A549 (cell line): ENCODE measurements at regions not wholly inside any gene's neighbourhood (a gene's known extent, or its start where the extent isn't known, plus 50 kb on each side); places are given as distances from the start of the nearest gene placed in this dataset.

ENCODE experiments used
- CHD2 ChIP-seq: fragments of 150-350 bp; IDR thresholded peaks from 2 replicates; pipeline ENCODE4 v1.6.1; 2014; ENCODE audit warnings: low read length; ENCODE audit not compliant: partially characterized antibody
- EP300 ChIP-seq, 2 experiments: fragments of >200 bp; sonication (Bioruptor Twin); formaldehyde crosslinking; IDR thresholded peaks; 2 replicates in 1 of 2; 3 replicates in 1 of 2; pipeline ENCODE4 v1.6.1; 2016 to 2017
- ESRRA ChIP-seq: fragments of 150-350 bp; IDR thresholded peaks from 2 replicates; pipeline ENCODE4 v1.6.1; 2014; ENCODE audit warnings: mild to moderate bottlenecking, low read length, borderline replicate concordance
- HDAC2 ChIP-seq: fragments of 200-600 bp; sonication (generic); IDR thresholded peaks from 2 replicates; pipeline ENCODE4 v1.6.1; 2016
- MAX ChIP-seq: IDR thresholded peaks from 2 replicates; pipeline ENCODE4 v1.6.1; 2012
- MYC ChIP-seq: IDR thresholded peaks from 2 replicates; pipeline ENCODE4 v1.6.1; 2012; ENCODE audit warnings: mild to moderate bottlenecking, inconsistent platforms, low read length, improper control_type of control experiment, borderline replicate concordance
- POLR2A ChIP-seq: IDR thresholded peaks from 2 replicates; pipeline ENCODE4 v1.6.1; 2012; ENCODE audit warnings: mild to moderate bottlenecking, low read length
- REST ChIP-seq: fragments of 200-600 bp; sonication (generic); IDR thresholded peaks from 2 replicates; pipeline ENCODE4 v1.6.1; 2016; ENCODE audit warnings: antibody characterized with exemption, mild to moderate bottlenecking, moderate library complexity
- ZC3H11A ChIP-seq: fragments of 450-650 bp; IDR thresholded peaks from 2 replicates; pipeline ENCODE4 v1.6.1; 2014; ENCODE audit warnings: antibody characterized with exemption, mild to moderate bottlenecking
- TF ChIP-seq, protein P1 (sequence below): fragments of >200 bp; sonication (Bioruptor Twin); formaldehyde crosslinking; IDR thresholded peaks from 3 replicates; pipeline ENCODE4 v1.5.1; 2016

DNA sequence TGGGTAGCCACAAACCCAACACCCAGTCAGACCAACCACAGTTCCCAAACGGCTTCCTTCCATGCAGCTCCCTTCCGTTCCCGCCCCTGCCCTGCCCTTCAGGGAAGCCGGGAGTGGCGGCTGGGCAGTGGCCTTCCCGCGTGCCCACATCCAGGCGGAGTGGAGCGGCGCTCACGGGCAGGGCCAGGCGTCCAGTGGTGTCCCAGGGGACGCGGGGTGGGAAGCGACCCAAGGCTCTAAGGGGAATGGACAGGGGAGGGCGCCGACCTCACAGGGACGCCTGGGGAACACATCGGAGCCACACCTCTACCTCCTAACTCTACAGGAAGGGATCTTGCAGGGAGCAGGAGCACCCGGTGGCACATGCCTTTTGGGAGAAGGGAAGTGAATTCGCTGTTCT is 225.9 kb upstream of the MGAT5 start:
- TF ChIP-seq CHD2, result no peak
- no peak for TF ChIP-seq MYC
- TF ChIP-seq, protein P1, sequence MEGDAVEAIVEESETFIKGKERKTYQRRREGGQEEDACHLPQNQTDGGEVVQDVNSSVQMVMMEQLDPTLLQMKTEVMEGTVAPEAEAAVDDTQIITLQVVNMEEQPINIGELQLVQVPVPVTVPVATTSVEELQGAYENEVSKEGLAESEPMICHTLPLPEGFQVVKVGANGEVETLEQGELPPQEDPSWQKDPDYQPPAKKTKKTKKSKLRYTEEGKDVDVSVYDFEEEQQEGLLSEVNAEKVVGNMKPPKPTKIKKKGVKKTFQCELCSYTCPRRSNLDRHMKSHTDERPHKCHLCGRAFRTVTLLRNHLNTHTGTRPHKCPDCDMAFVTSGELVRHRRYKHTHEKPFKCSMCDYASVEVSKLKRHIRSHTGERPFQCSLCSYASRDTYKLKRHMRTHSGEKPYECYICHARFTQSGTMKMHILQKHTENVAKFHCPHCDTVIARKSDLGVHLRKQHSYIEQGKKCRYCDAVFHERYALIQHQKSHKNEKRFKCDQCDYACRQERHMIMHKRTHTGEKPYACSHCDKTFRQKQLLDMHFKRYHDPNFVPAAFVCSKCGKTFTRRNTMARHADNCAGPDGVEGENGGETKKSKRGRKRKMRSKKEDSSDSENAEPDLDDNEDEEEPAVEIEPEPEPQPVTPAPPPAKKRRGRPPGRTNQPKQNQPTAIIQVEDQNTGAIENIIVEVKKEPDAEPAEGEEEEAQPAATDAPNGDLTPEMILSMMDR, result no peak
- no peak for TF ChIP-seq ESRRA
- no peak for TF ChIP-seq MAX
- no peak for TF ChIP-seq REST
- no peak for TF ChIP-seq POLR2A
- no peak for TF ChIP-seq HDAC2
- no peak for TF ChIP-seq EP300 (IDR thresholded peaks at IDR 0.05)
- TF ChIP-seq ZC3H11A, result no peak
